ENCODE measurements at regions not wholly inside any gene's neighbourhood (a gene's known extent, or its start where the extent isn't known, plus 50 kb on each side); places are given as distances from the start of the nearest gene placed in this dataset.

DNA sequence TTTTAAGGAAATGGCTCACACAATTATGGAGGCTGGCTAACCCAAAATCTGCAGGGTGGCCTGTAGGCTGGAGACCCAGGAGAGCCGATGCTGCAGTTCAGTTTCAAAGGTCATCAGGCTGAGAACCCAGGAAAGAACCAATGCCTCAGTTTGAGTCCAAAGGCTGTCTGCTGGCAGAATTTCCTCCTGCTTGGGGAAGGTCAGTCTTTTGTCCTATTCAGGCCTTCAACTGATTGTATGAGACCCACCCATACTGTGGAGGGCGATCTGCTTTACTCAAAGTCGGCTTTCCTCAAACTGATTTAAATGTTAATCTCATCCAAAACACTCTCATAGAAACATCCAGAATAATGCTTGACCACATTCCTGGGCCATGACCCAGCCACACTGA is 189.7 kb upstream of the CDYL start:
- ChIA-PET CTCF (no interaction called here), POLR2A (no interaction called here)
- TF ChIP-seq, protein P1, sequence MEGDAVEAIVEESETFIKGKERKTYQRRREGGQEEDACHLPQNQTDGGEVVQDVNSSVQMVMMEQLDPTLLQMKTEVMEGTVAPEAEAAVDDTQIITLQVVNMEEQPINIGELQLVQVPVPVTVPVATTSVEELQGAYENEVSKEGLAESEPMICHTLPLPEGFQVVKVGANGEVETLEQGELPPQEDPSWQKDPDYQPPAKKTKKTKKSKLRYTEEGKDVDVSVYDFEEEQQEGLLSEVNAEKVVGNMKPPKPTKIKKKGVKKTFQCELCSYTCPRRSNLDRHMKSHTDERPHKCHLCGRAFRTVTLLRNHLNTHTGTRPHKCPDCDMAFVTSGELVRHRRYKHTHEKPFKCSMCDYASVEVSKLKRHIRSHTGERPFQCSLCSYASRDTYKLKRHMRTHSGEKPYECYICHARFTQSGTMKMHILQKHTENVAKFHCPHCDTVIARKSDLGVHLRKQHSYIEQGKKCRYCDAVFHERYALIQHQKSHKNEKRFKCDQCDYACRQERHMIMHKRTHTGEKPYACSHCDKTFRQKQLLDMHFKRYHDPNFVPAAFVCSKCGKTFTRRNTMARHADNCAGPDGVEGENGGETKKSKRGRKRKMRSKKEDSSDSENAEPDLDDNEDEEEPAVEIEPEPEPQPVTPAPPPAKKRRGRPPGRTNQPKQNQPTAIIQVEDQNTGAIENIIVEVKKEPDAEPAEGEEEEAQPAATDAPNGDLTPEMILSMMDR (IDR thresholded peaks at IDR 0.05; ENCODE audit: control extremely low read depth, extremely low read depth, low read depth, missing control alignments), result no peak
- no peak for DNase-seq (ENCODE audit: extremely low spot score)

DNA sequence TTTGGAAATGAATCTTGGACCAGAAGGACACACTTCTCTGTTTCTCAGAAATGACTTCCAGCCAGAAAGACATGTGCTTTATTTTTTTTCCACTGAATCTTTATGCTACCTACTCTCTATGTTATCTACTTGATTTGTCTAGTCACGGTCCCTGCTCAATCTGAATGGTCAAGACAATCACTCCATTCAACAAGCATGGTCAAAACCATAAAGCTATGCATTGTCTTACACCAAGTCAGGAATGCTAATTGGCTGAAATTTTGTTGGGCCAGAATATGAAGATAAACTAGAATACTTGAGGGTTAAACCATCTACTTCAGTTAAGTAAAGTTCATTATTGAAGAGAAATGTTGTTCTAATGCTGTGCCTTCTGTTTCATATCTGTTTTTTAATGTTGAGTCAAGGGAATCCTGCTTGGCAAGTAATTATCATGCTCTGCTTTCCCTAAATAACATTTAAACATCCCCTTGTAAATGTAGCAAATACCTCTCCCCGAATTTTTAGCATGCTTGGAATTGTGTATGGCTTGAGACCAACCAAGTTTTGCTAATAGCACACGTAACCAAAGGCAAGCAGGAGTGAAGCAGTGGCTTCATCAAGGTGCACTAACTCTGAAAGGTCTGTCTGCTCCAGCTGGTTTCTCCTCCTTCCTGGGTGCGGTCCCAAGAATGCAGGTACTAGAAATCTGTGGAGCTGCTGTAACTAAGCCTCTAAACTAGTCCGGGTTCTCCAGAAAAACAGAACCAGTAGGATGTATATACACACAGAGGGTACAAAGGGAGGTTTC is 190.3 kb upstream of the CDYL start:
- ChIA-PET POLR2A (no interaction called here), CTCF (no interaction called here)
- DNase-seq (ENCODE audit: extremely low spot score), result no peak
- TF ChIP-seq, protein P1 (IDR thresholded peaks at IDR 0.05; ENCODE audit: control extremely low read depth, extremely low read depth, low read depth, missing control alignments), result no peak

DNA sequence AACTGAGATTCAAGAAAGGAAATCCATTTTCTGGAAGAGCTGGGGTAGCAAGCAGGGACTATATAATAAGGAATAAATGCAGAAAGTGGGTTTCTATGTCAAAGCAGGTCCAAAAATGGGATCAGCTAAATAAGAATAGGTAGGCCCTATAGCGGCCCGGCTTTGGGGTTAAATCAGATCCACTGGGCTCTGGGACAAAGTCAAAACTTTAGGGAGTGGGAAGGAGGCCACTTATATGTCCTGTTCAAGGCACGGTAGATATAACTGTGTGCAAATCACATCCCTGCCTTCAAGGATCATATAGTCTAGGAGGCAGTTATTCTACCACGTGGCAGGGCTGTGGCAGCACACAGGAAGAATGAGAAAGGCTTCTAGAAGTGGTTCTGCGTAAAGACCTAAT is 191.4 kb upstream of the CDYL start:
- POLR2A ChIA-PET, result no interaction called here
- CTCF ChIA-PET, result no interaction called here
- DNase-seq (ENCODE audit: extremely low spot score), result no peak
- TF ChIP-seq, protein P1 (IDR thresholded peaks at IDR 0.05; ENCODE audit: control extremely low read depth, extremely low read depth, low read depth, missing control alignments), result no peak

DNA sequence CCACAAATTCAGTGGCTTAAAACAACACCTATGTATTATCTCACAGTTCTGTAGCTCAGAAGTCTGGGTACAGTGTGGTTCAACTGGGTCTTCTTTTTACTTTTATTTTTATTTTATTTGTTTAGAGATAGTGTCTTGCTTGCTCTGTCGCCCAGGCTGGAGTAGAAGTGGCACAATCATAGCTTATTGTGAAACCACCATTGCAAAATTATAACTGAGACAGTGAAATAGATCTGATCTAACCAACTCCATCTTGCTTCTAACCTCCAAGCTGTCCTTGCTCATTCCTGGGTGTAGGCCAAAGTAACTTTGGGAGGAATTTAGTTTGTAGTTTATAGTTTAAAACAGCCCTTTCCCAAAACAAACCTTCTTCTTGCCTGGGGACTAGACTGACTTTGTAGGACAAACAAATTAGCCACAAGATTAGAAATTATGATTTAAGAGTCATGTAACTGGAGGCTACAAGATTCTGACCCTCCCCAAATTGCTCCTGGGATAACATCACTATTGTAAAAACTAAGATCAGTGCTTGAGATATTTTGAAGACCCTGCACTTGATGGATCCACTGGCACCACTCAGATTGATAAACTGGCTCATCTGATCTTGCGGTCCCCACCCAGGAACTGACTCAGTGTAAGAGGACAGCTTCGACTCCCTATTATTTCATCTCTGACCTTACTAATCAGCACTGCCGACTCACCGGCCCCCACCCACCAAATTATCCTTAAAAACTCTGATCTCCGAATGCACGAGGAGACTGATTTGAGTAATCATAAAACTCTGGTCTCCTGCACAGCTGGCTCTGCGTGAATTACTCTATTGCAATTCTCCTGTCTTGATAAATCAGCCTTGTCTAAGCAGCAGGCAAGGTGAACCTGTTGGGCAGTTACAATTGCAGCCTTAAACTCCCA is 193.4 kb upstream of the CDYL start:
- ChIA-PET POLR2A (no interaction called here), CTCF (no interaction called here)
- DNase-seq (ENCODE audit: extremely low spot score), result no peak
- TF ChIP-seq, protein P1 (IDR thresholded peaks at IDR 0.05; ENCODE audit: control extremely low read depth, extremely low read depth, low read depth, missing control alignments), result no peak

DNA sequence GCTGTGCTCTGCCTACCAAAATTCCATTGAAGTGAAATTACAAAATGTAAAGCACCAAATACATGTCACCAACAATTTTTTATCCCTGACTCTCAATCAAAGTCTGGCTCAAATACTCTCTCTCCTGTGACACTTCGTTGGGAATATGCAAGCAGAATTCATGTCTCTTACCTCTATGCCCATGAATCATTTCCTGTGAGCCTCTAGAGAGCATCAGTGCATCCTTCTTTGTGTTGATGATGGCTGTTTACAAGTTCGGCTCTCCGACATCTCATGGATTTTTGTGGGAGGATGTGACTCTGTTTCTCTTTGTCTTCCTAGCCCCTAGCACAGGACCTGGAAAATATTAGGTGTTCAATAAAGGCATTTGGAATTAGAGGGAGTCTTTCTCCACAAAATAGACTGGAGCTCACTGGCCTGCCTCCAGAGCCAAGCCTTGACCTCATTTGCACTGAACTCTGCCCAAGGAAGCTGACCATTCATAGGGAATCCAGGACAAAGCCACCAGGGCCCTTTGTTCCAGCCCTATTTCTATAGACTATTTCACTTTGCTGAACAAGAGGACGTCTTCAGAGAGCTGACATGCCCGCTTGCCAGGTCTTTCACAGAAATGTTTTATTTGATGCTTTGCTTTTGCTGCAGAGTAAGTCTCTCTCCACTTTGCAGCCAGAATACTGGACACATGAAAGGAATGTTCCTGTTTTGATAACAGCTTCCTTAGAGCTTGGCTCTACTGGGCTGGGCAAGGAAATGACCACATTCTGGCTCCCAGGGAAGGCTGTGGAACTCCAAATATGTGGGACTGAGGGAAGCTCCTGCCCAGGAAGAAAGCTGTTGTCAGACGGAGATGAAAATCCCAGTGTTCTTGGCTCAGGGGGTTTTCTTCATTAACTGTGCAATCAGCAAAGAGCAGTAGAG is 194.5 kb upstream of the CDYL start:
- no peak for DNase-seq (ENCODE audit: extremely low spot score)
- TF ChIP-seq, protein P1 (IDR thresholded peaks at IDR 0.05; ENCODE audit: control extremely low read depth, extremely low read depth, low read depth, missing control alignments), result no peak
- CTCF ChIA-PET, result no interaction called here
- POLR2A ChIA-PET, result no interaction called here

DNA sequence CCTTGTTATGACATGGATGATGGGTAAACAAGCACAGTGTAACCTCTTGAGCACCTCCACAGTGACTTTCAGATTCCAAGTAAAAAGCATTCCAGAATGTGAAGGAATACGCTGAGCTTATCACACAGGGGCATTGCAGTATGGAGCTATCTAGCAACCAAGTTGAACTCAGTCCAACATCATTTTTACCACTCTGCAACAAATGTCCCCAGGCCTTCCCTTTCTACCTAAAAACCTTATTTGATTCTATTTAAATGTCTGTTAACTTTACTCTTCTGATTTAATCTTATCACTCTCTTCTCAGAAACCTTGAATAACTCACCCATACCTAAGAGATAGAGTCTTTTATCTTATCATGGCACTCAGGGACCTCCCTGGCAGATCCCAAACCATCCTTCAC is 195.8 kb upstream of the CDYL start:
- TF ChIP-seq, protein P1 (IDR thresholded peaks at IDR 0.05; ENCODE audit: control extremely low read depth, extremely low read depth, low read depth, missing control alignments), result no peak
- POLR2A ChIA-PET, result no interaction called here
- CTCF ChIA-PET, result no interaction called here

More for the DNA sequence above, 195.8 kb upstream of the CDYL start:
- no peak for DNase-seq (ENCODE audit: extremely low spot score)

All from GM10248 (cell line).